ENCODE measurements at regions not wholly inside any gene's neighbourhood (a gene's known extent, or its start where the extent isn't known, plus 50 kb on each side); places are given as distances from the start of the nearest gene placed in this dataset.

DNA sequence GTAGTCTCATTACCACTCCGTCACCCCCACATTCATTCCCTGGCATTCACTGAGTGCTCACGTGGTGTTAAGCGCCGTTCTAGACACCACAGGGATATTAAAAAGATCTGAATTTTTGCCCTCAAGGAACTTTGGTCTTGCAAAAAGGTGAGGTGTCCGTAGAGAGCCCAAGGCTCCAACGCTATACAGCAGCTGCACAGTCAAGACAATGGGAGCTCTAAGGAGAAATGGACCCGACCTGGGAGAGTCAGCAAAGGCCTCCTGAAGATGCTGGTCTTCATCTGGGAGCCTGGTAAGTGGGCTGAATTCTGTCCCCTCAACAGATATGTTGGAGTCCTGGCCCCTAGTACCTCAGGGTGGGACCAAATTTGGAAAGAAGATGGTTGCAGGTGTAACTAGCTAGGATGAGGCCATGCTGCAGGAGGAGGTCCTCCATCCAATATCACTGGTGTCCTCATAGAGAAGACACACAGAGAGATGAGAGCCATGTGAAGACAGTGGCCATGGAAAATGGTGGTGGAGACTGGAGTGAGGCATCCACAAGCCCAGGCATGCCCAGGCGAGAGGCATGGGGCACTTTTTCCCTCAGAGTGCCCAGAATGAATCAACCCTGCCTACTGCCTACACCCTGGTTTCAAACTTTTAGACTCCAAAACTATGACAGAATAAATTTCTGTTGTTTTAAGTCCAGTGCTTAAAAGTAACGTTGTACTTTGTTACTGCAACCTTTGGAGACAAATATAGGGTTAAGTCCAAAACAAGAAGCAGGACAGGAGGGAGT, 247.3 kb downstream of the TTC32 start:
- DNase-seq (ENCODE audit: insufficient read length, low spot score, missing footprints) = no peak
- no peak overlapping the region for H3K27ac ChIP-seq (ENCODE audit: low read depth, low read length)
- no peaks in the 10 kb centered on the region for H3K27me3 ChIP-seq (ENCODE audit: insufficient read depth, low read length)
- no peaks in the 10 kb centered on the region for H3K9me3 ChIP-seq (ENCODE audit: low read depth, low read length)
- H3K4me1 ChIP-seq (ENCODE audit: insufficient read depth, low read length) = peaks cover 23% of the 10 kb centered on the region
- H3K4me2 ChIP-seq (ENCODE audit: insufficient read depth, low read length) = no peak overlapping the region
- TF ChIP-seq, protein P1, sequence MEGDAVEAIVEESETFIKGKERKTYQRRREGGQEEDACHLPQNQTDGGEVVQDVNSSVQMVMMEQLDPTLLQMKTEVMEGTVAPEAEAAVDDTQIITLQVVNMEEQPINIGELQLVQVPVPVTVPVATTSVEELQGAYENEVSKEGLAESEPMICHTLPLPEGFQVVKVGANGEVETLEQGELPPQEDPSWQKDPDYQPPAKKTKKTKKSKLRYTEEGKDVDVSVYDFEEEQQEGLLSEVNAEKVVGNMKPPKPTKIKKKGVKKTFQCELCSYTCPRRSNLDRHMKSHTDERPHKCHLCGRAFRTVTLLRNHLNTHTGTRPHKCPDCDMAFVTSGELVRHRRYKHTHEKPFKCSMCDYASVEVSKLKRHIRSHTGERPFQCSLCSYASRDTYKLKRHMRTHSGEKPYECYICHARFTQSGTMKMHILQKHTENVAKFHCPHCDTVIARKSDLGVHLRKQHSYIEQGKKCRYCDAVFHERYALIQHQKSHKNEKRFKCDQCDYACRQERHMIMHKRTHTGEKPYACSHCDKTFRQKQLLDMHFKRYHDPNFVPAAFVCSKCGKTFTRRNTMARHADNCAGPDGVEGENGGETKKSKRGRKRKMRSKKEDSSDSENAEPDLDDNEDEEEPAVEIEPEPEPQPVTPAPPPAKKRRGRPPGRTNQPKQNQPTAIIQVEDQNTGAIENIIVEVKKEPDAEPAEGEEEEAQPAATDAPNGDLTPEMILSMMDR (IDR thresholded peaks at IDR 0.05; ENCODE audit: extremely low read depth, low read depth, low read length) = no peak
- no peaks in the 10 kb centered on the region for H4K20me1 ChIP-seq (ENCODE audit: insufficient read depth, low read length)
- no peaks in the 10 kb centered on the region for H3K36me3 ChIP-seq (ENCODE audit: insufficient read depth, low read length)
- H3K4me3 ChIP-seq (ENCODE audit: insufficient read depth, low read length) = no peak overlapping the region
- no peaks in the 10 kb centered on the region for H3K79me2 ChIP-seq (ENCODE audit: insufficient read depth, low read length)
- H2AFZ ChIP-seq (ENCODE audit: low read length) = no peak overlapping the region

DNA sequence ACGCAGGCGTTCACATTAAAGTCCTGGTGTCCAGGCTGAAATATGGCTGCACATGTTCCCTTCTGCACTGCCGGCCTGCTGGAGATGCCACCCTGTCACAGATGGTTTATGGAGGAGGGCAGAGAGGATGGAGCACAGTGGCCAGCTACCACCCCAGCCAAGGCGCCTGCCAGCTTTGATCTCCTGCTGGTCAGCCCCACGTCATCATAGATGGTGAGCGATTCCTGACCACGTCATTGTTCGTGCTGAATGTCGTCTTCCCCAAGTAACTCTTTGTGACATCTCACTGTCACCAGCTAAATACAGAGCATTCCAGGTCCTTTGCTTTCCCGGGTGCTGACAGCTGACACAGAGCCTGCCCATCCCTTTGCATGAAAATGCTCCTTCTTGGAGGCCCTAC, 248.3 kb downstream of the TTC32 start:
- Histone ChIP-seq H3K36me3 (ENCODE audit: insufficient read depth, low read length) (no peaks in the 10 kb centered on the region), H3K27me3 (ENCODE audit: insufficient read depth, low read length) (no peaks in the 10 kb centered on the region), H3K27ac (ENCODE audit: low read depth, low read length) (no peak overlapping the region), H3K4me1 (ENCODE audit: insufficient read depth, low read length) (peaks cover 33% of the 10 kb centered on the region), H3K79me2 (ENCODE audit: insufficient read depth, low read length) (no peaks in the 10 kb centered on the region), H4K20me1 (ENCODE audit: insufficient read depth, low read length) (no peaks in the 10 kb centered on the region), H3K9me3 (ENCODE audit: low read depth, low read length) (no peaks in the 10 kb centered on the region), H3K4me2 (ENCODE audit: insufficient read depth, low read length) (no peak overlapping the region), H3K4me3 (ENCODE audit: insufficient read depth, low read length) (no peak overlapping the region), H2AFZ (ENCODE audit: low read length) (no peak overlapping the region)
- no peak for DNase-seq (ENCODE audit: insufficient read length, low spot score, missing footprints)
- TF ChIP-seq, protein P1 (IDR thresholded peaks at IDR 0.05; ENCODE audit: extremely low read depth, low read depth, low read length) = no peak

- Histone ChIP-seq H3K4me2 (ENCODE audit: insufficient read depth, low read length) (no peak overlapping the region), H3K27me3 (ENCODE audit: insufficient read depth, low read length) (no peaks in the 10 kb centered on the region), H2AFZ (ENCODE audit: low read length) (no peak overlapping the region), H3K79me2 (ENCODE audit: insufficient read depth, low read length) (no peaks in the 10 kb centered on the region), H3K36me3 (ENCODE audit: insufficient read depth, low read length) (no peaks in the 10 kb centered on the region), H3K27ac (ENCODE audit: low read depth, low read length) (no peak overlapping the region), H3K9me3 (ENCODE audit: low read depth, low read length) (no peaks in the 10 kb centered on the region), H3K4me1 (ENCODE audit: insufficient read depth, low read length) (peaks cover 36% of the 10 kb centered on the region), H4K20me1 (ENCODE audit: insufficient read depth, low read length) (no peaks in the 10 kb centered on the region), H3K4me3 (ENCODE audit: insufficient read depth, low read length) (no peak overlapping the region)
- TF ChIP-seq, protein P1 (IDR thresholded peaks at IDR 0.05; ENCODE audit: extremely low read depth, low read depth, low read length) = no peak
- DNase-seq (ENCODE audit: insufficient read length, low spot score, missing footprints) = no peak
These were observed 249.0 kb downstream of the TTC32 start for GRCh38 chr2:19652811-19653210.

- Histone ChIP-seq H3K4me3 (ENCODE audit: insufficient read depth, low read length) (no peak overlapping the region), H3K36me3 (ENCODE audit: insufficient read depth, low read length) (no peaks in the 10 kb centered on the region), H3K9me3 (ENCODE audit: low read depth, low read length) (no peaks in the 10 kb centered on the region), H3K27ac (ENCODE audit: low read depth, low read length) (no peak overlapping the region), H3K27me3 (ENCODE audit: insufficient read depth, low read length) (no peaks in the 10 kb centered on the region), H3K79me2 (ENCODE audit: insufficient read depth, low read length) (no peaks in the 10 kb centered on the region), H4K20me1 (ENCODE audit: insufficient read depth, low read length) (no peaks in the 10 kb centered on the region), H2AFZ (ENCODE audit: low read length) (peak overlapping the region; percentile 53), H3K4me2 (ENCODE audit: insufficient read depth, low read length) (peak overlapping the region; percentile 2), H3K4me1 (ENCODE audit: insufficient read depth, low read length) (peaks cover 36% of the 10 kb centered on the region)
- DNase-seq (ENCODE audit: insufficient read length, low spot score, missing footprints) = no peak
- TF ChIP-seq, protein P1 (IDR thresholded peaks at IDR 0.05; ENCODE audit: extremely low read depth, low read depth, low read length) = no peak
These were observed 250.3 kb downstream of the TTC32 start for GRCh38 chr2:19651466-19651865.
